ENCODE measurements at regions not wholly inside any gene's neighbourhood (a gene's known extent, or its start where the extent isn't known, plus 50 kb on each side); places are given as distances from the start of the nearest gene placed in this dataset.

DNA sequence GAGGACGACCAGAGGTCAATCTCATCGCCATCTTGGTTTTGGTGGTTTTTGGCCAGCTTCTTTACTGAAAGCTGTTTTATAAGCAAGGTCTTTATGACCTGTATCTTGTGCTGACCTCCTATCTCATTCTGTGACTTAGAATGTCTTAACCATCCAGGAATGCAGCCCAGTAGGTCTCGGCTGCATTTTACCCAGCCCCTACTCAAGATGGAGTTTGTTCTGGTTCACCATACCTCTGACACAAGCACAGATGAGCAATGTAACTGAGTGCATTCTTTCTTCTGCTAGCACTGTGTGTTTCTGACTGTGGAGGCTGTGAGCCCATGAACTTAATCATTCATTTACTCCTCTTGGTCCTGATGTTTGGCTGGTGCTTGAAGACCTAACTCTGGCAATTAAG lies 794.5 kb upstream of the CELF2 start:
- no peak for TF ChIP-seq EZH2 (IDR thresholded peaks at IDR 0.05; ENCODE audit: low read length)
- TF ChIP-seq, protein P1, sequence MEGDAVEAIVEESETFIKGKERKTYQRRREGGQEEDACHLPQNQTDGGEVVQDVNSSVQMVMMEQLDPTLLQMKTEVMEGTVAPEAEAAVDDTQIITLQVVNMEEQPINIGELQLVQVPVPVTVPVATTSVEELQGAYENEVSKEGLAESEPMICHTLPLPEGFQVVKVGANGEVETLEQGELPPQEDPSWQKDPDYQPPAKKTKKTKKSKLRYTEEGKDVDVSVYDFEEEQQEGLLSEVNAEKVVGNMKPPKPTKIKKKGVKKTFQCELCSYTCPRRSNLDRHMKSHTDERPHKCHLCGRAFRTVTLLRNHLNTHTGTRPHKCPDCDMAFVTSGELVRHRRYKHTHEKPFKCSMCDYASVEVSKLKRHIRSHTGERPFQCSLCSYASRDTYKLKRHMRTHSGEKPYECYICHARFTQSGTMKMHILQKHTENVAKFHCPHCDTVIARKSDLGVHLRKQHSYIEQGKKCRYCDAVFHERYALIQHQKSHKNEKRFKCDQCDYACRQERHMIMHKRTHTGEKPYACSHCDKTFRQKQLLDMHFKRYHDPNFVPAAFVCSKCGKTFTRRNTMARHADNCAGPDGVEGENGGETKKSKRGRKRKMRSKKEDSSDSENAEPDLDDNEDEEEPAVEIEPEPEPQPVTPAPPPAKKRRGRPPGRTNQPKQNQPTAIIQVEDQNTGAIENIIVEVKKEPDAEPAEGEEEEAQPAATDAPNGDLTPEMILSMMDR (optimal IDR thresholded peaks at IDR 0.05 in 1 of 3, IDR thresholded peaks at IDR 0.05 in 1 of 3, conservative IDR thresholded peaks at IDR 0.05 in 1 of 3; ENCODE audit: extremely low read depth in 1 of 3, insufficient read depth in 2 of 3, low read length in 3 of 3): no peak
- FAIRE-seq (no peak), DNase-seq (ENCODE audit: low read depth, low spot score) (no peak)
- Histone ChIP-seq H3K4me1 (ENCODE audit: control insufficient read depth, extremely low read depth, insufficient read depth, low read length) (no peaks in the 10 kb centered on the region), H3K9me3 (ENCODE audit: control insufficient read depth, low read depth, low read length) (no peaks in the 10 kb centered on the region), H3K27ac (ENCODE audit: control insufficient read depth, insufficient read depth, low read length) (no peak overlapping the region), H3K4me3 (ENCODE audit: control insufficient read depth in 2 of 3, extremely low read depth in 1 of 3, insufficient read depth in 2 of 3, low read depth in 1 of 3, low read length in 3 of 3) (no peak overlapping the region), H3K4me2 (ENCODE audit: control insufficient read depth, extremely low read depth, insufficient read depth, low read depth, low read length) (no peak overlapping the region), H4K20me1 (ENCODE audit: control insufficient read depth, extremely low read depth, insufficient read depth, low read length) (no peaks in the 10 kb centered on the region), H3K9ac (ENCODE audit: control insufficient read depth, extremely low read depth, insufficient read depth, low read length) (no peak overlapping the region), H3K36me3 (ENCODE audit: control insufficient read depth in 2 of 2, extremely low read depth in 1 of 2, insufficient read depth in 2 of 2, low read length in 2 of 2) (no peaks in the 10 kb centered on the region), H3K9me1 (ENCODE audit: control insufficient read depth, extremely low read depth, insufficient read depth, low read length) (no peaks in the 10 kb centered on the region), H3K27me3 (ENCODE audit: control insufficient read depth, extremely low read depth, insufficient read depth, low read length) (no peaks in the 10 kb centered on the region), H3K79me2 (ENCODE audit: control insufficient read depth, insufficient read depth, low read length) (no peaks in the 10 kb centered on the region), H2AFZ (ENCODE audit: control insufficient read depth, low read length) (no peak overlapping the region)
- dilution Hi-C loops (cut with MboI; ENCODE audit: extremely low pct_ligation_motif_present, low sequenced_read_pairs): no loop called here

DNA sequence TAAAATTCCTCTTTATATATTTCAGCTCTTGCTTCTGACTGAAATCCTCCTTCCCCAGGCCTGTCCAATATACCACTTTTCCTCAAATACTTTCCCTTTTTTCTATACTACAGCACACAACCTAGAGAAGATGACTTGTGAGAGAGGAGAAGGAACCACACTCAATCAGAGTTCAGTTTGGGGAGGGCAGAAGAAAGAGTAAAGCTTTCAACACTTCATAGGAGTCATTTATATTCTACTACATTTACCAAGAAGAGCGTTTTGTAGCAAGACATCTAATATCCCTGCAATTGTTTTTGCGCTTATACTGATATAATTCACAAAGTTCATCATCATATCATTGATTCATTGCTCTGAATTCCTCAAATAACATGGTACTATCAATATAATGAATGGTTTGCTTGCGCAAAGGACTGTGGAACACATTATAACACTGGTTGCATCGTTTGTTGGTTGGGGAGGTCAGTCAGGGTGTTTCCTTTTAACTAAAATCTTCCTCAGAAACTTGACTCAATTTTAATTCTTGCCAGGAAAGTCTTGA lies 792.5 kb upstream of the CELF2 start:
- no peaks in the 10 kb centered on the region for H4K20me1 ChIP-seq (ENCODE audit: control insufficient read depth, extremely low read depth, insufficient read depth, low read length)
- no peaks in the 10 kb centered on the region for H3K9me3 ChIP-seq (ENCODE audit: control insufficient read depth, low read depth, low read length)
- H3K4me2 ChIP-seq (ENCODE audit: control insufficient read depth, extremely low read depth, insufficient read depth, low read depth, low read length): no peak overlapping the region
- no peak for TF ChIP-seq EZH2 (IDR thresholded peaks at IDR 0.05; ENCODE audit: low read length)
- TF ChIP-seq, protein P1 (optimal IDR thresholded peaks at IDR 0.05 in 1 of 3, IDR thresholded peaks at IDR 0.05 in 1 of 3, conservative IDR thresholded peaks at IDR 0.05 in 1 of 3; ENCODE audit: extremely low read depth in 1 of 3, insufficient read depth in 2 of 3, low read length in 3 of 3): no peak
- H3K4me3 ChIP-seq (ENCODE audit: control insufficient read depth in 2 of 3, extremely low read depth in 1 of 3, insufficient read depth in 2 of 3, low read depth in 1 of 3, low read length in 3 of 3): no peak overlapping the region
- H2AFZ ChIP-seq (ENCODE audit: control insufficient read depth, low read length): no peak overlapping the region
- H3K9me1 ChIP-seq (ENCODE audit: control insufficient read depth, extremely low read depth, insufficient read depth, low read length): no peaks in the 10 kb centered on the region
- H3K4me1 ChIP-seq (ENCODE audit: control insufficient read depth, extremely low read depth, insufficient read depth, low read length): no peaks in the 10 kb centered on the region
- no peaks in the 10 kb centered on the region for H3K36me3 ChIP-seq (ENCODE audit: control insufficient read depth in 2 of 2, extremely low read depth in 1 of 2, insufficient read depth in 2 of 2, low read length in 2 of 2)
- no peaks in the 10 kb centered on the region for H3K27me3 ChIP-seq (ENCODE audit: control insufficient read depth, extremely low read depth, insufficient read depth, low read length)
- dilution Hi-C loops (cut with MboI; ENCODE audit: extremely low pct_ligation_motif_present, low sequenced_read_pairs): no loop called here
- H3K79me2 ChIP-seq (ENCODE audit: control insufficient read depth, insufficient read depth, low read length): no peaks in the 10 kb centered on the region
- no peak for DNase-seq (ENCODE audit: low read depth, low spot score)
- no peak for FAIRE-seq
- no peak overlapping the region for H3K27ac ChIP-seq (ENCODE audit: control insufficient read depth, insufficient read depth, low read length)
- H3K9ac ChIP-seq (ENCODE audit: control insufficient read depth, extremely low read depth, insufficient read depth, low read length): no peak overlapping the region
